A673 (cell line): ENCODE measurements at regions not wholly inside any gene's neighbourhood (a gene's known extent, or its start where the extent isn't known, plus 50 kb on each side); places are given as distances from the start of the nearest gene placed in this dataset.

Source experiments
- BruUV-seq: library from RNA; stranded (reverse); fragments of 400-500 nt; replicated peaks from 2 replicates; lab custom pipeline; 2021; lab: Mats Ljungman, UMichigan
- CTCF ChIA-PET: fragments of 300-600 bp; sonication (Branson Sonifier 250); formaldehyde crosslinking; loops from one replicate; lab custom pipeline; 2022; ENCODE audit warnings: antibody characterized with exemption; lab: Charles Lee
- POLR2A ChIA-PET: fragments of 300-600 bp; sonication (Branson Sonifier 250); formaldehyde crosslinking; loops from one replicate; lab custom pipeline; 2022; ENCODE audit warnings: antibody characterized with exemption; ENCODE audit not compliant: low non-redundant PET; lab: Charles Lee
- DNase-seq: peaks from one replicate; pipeline ENCODE4 v3.0.0-alpha.2; 2015; ENCODE audit warnings: low spot score
- H3K27ac ChIP-seq: fragments of 200-600 bp; sonication (generic); 2 replicates; pipeline ENCODE4 v1.5.1; 2016; ENCODE audit warnings: mixed run types, low read depth, mild to moderate bottlenecking, mixed read lengths, antibody characterized with exemption, low read length; ENCODE audit not compliant: poor library complexity, severe bottlenecking
- H3K27me3 ChIP-seq: fragments of 200-600 bp; sonication (generic); replicated peaks from 2 replicates; pipeline ENCODE4 v1.6.1; 2017; ENCODE audit warnings: mixed run types, low read depth, mild to moderate bottlenecking, mixed read lengths, antibody characterized with exemption, low read length; ENCODE audit not compliant: insufficient read depth, poor library complexity
- H3K36me3 ChIP-seq: fragments of 200-600 bp; sonication (generic); 2 replicates; pipeline ENCODE4 v1.6.1; 2016; ENCODE audit warnings: mixed run types, mild to moderate bottlenecking, mixed read lengths, antibody characterized with exemption, low read length; ENCODE audit not compliant: insufficient read depth, poor library complexity, severe bottlenecking
- H3K4me1 ChIP-seq: fragments of 200-600 bp; sonication (generic); 2 replicates; pipeline ENCODE4 v1.6.1; 2017; ENCODE audit warnings: mixed run types, mild to moderate bottlenecking, mixed read lengths, antibody characterized with exemption, low read length; ENCODE audit not compliant: insufficient read depth, poor library complexity, severe bottlenecking
- H3K4me3 ChIP-seq: fragments of 200-600 bp; sonication (generic); 2 replicates; pipeline ENCODE4 v1.5.1; 2016; ENCODE audit warnings: low read depth, mixed run types, mild to moderate bottlenecking, mixed read lengths, low read length; ENCODE audit not compliant: poor library complexity, severe bottlenecking
- H3K9me3 ChIP-seq: fragments of 200-600 bp; sonication (generic); 2 replicates; pipeline ENCODE4 v1.6.1; 2016; ENCODE audit warnings: mixed run types, low read depth, mild to moderate bottlenecking, mixed read lengths, antibody characterized with exemption, low read length; ENCODE audit not compliant: poor library complexity, severe bottlenecking
- EZH2 ChIP-seq: fragments of 200-600 bp; sonication (generic); IDR thresholded peaks from 2 replicates; pipeline ENCODE4 v1.6.1; 2017; ENCODE audit warnings: borderline replicate concordance, low read depth, mild to moderate bottlenecking, mixed read lengths, antibody characterized with exemption, low read length; ENCODE audit not compliant: poor library complexity, severe bottlenecking
- intact Hi-C: fragments of 100-400 bp; cut with micrococcal nuclease; formaldehyde crosslinking; loops from one replicate; pipeline ENCODE4 v1.10.0; 2022; ENCODE audit not compliant: unreplicated experiment
- TF ChIP-seq, protein P1 (sequence below): fragments of 300-800, 200-600 bp; sonication (generic); conservative IDR thresholded peaks from 2 replicates; pipeline ENCODE4 v1.5.1; 2017; ENCODE audit warnings: low read depth, mild to moderate bottlenecking, antibody characterized with exemption, low read length, moderate library complexity, mixed read lengths

- ChIA-PET CTCF (no interaction called here), POLR2A (no interaction called here)
- no peak overlapping the region for H3K27ac ChIP-seq
- no peaks in the 10 kb centered on the region for H3K4me1 ChIP-seq
- H3K27me3 ChIP-seq = no peaks in the 10 kb centered on the region
- no peak for TF ChIP-seq EZH2
- TF ChIP-seq, protein P1, sequence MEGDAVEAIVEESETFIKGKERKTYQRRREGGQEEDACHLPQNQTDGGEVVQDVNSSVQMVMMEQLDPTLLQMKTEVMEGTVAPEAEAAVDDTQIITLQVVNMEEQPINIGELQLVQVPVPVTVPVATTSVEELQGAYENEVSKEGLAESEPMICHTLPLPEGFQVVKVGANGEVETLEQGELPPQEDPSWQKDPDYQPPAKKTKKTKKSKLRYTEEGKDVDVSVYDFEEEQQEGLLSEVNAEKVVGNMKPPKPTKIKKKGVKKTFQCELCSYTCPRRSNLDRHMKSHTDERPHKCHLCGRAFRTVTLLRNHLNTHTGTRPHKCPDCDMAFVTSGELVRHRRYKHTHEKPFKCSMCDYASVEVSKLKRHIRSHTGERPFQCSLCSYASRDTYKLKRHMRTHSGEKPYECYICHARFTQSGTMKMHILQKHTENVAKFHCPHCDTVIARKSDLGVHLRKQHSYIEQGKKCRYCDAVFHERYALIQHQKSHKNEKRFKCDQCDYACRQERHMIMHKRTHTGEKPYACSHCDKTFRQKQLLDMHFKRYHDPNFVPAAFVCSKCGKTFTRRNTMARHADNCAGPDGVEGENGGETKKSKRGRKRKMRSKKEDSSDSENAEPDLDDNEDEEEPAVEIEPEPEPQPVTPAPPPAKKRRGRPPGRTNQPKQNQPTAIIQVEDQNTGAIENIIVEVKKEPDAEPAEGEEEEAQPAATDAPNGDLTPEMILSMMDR = no peak
- H3K4me3 ChIP-seq = no peak overlapping the region
- no peak for DNase-seq
- intact Hi-C loops = no loop called here
- no peaks in the 10 kb centered on the region for H3K9me3 ChIP-seq
- no TSS peak for BruUV-seq
- H3K36me3 ChIP-seq = no peaks in the 10 kb centered on the region
Measured at GRCh38 chr2:47315475-47315874, 53.6 kb upstream of the EPCAM start.

DNA sequence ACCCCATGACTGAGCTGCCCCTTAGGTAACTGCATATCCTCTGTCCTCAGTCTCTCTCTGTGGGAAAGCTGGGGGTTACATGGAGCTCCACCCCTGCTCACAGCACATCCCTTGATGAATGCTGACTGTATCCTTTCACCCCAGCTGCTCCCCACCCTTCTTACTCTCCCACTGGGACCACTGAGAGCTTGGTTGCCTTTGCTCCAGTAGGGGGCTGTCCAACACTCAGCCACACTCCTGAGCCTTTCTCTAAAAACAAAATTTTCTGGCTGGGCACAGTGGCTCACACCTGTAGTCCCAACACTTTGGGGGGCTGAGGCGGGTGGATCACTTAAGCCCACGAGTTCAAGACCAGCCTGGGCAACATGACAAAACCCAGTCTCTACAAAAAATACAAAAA is 55.4 kb upstream of the EPCAM start:
- Histone ChIP-seq H3K4me3 (no peak overlapping the region), H3K27me3 (no peaks in the 10 kb centered on the region), H3K27ac (no peak overlapping the region), H3K4me1 (no peaks in the 10 kb centered on the region), H3K9me3 (no peaks in the 10 kb centered on the region), H3K36me3 (no peaks in the 10 kb centered on the region)
- CTCF ChIA-PET = no interaction called here
- no peak for DNase-seq
- POLR2A ChIA-PET = no interaction called here
- no peak for TF ChIP-seq EZH2
- TF ChIP-seq, protein P1 = no peak; the same call in 1 of the 2 replicates
- BruUV-seq = no TSS peak
- intact Hi-C loops = no loop called here

DNA sequence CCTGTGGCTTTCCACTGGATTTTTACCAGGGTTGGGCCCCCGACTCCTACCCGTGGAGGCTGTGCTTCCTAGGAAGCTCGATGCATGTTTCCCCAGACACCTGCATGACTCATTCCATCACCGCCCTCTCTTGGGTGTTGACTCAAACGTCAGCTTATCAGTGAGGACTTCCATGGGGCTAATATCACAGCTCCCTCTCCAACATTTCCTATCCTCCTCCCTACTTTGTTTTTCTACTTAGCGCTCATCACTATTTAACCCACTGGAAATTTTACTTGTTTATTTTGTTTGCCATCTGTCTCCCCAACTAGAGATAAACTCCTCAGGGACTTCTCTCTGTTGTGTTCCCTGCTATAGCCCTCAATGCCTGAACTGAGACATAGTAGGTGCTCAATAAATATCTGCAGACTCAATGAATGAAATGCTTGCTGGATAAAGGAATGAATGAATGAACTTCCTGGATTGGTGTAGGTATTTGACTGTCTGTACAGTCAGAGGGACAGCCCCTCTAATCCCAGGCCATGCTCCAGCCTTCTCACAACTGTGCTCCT is 55.9 kb upstream of the EPCAM start:
- intact Hi-C loops = no loop called here
- Histone ChIP-seq H3K4me1 (no peaks in the 10 kb centered on the region), H3K27me3 (no peaks in the 10 kb centered on the region), H3K27ac (no peak overlapping the region), H3K4me3 (no peak overlapping the region), H3K36me3 (no peaks in the 10 kb centered on the region), H3K9me3 (no peaks in the 10 kb centered on the region)
- TF ChIP-seq, protein P1 = no peak
- TF ChIP-seq EZH2 = no peak
- ChIA-PET CTCF (no interaction called here), POLR2A (no interaction called here)
- DNase-seq = no peak
- BruUV-seq = no TSS peak
